RWPE2 (cell line): ENCODE measurements at regions not wholly inside any gene's neighbourhood (a gene's known extent, or its start where the extent isn't known, plus 50 kb on each side); places are given as distances from the start of the nearest gene placed in this dataset.

Source experiments
- ATAC-seq: fragments of 200-7000 bp; cut with Tn5 transposase; 3 replicates; pipeline ENCODE4 v1.9.1; 2021; ENCODE audit warnings: low read depth
- DNase-seq: peaks from one replicate; pipeline ENCODE4 v3.0.0-alpha.2; 2020; ENCODE audit warnings: low spot score
- H3K27ac ChIP-seq: fragments of 450-650 bp; 2 replicates; pipeline ENCODE4 v1.5.1; 2017; ENCODE audit warnings: mild to moderate bottlenecking; ENCODE audit not compliant: poor library complexity, severe bottlenecking
- H3K27me3 ChIP-seq: fragments of 250-450 bp; sonication (Bioruptor Pico); 2 replicates; pipeline ENCODE4 v1.5.1; 2021; ENCODE audit warnings: mild to moderate bottlenecking, moderate library complexity; ENCODE audit not compliant: insufficient read depth, poor library complexity, severe bottlenecking
- H3K36me3 ChIP-seq: fragments of 250-450 bp; sonication (Bioruptor Pico); 2 replicates; pipeline ENCODE4 v1.5.1; 2020; ENCODE audit warnings: low read depth, mild to moderate bottlenecking, moderate library complexity
- H3K4me1 ChIP-seq: fragments of 250-450 bp; sonication (Bioruptor Pico); 2 replicates; pipeline ENCODE4 v1.5.1; 2021; ENCODE audit warnings: mild to moderate bottlenecking, moderate library complexity; ENCODE audit not compliant: insufficient read depth, poor library complexity, severe bottlenecking
- H3K4me3 ChIP-seq: fragments of 250-450 bp; sonication (Bioruptor Pico); 2 replicates; pipeline ENCODE4 v1.5.1; 2021; ENCODE audit warnings: mild to moderate bottlenecking, moderate library complexity; ENCODE audit not compliant: severe bottlenecking
- H3K9me3 ChIP-seq: fragments of 250-450 bp; sonication (Bioruptor Pico); 2 replicates; pipeline ENCODE4 v1.5.1; 2021; ENCODE audit warnings: mild to moderate bottlenecking, moderate library complexity; ENCODE audit not compliant: severe bottlenecking
- TF ChIP-seq, protein P1 (sequence below): fragments of 450-650 bp; IDR thresholded peaks from one replicate; pipeline ENCODE4 v1.5.1; 2017; ENCODE audit warnings: mild to moderate bottlenecking, moderate library complexity; ENCODE audit not compliant: poor library complexity, severe bottlenecking

DNA sequence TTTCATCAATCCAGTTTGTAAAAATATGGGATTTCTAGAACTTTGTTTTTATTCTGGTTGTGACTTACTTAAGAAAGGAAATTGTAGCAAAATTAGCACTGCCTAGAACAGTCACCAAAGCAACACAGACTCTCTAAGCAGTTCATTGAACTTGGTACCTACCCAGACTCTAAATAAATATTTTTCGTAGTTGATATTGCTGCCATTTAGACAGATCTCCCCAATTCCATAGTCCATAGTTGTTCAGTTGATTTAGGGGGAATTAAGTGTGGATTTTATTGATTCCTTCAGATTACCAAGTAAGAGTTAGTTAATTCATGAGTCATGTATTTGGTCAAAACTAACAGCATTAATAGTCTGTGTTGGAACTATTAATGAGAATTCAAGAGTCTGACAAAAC lies 822.5 kb downstream of the DHX35 start:
- TF ChIP-seq, protein P1, sequence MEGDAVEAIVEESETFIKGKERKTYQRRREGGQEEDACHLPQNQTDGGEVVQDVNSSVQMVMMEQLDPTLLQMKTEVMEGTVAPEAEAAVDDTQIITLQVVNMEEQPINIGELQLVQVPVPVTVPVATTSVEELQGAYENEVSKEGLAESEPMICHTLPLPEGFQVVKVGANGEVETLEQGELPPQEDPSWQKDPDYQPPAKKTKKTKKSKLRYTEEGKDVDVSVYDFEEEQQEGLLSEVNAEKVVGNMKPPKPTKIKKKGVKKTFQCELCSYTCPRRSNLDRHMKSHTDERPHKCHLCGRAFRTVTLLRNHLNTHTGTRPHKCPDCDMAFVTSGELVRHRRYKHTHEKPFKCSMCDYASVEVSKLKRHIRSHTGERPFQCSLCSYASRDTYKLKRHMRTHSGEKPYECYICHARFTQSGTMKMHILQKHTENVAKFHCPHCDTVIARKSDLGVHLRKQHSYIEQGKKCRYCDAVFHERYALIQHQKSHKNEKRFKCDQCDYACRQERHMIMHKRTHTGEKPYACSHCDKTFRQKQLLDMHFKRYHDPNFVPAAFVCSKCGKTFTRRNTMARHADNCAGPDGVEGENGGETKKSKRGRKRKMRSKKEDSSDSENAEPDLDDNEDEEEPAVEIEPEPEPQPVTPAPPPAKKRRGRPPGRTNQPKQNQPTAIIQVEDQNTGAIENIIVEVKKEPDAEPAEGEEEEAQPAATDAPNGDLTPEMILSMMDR = no peak
- DNase-seq = no peak
- Histone ChIP-seq H3K4me3 (no peak overlapping the region), H3K36me3 (no peaks in the 10 kb centered on the region), H3K27ac (no peak overlapping the region), H3K27me3 (no peaks in the 10 kb centered on the region), H3K4me1 (no peaks in the 10 kb centered on the region), H3K9me3 (no peaks in the 10 kb centered on the region)
- no peak for ATAC-seq

- no peaks in the 10 kb centered on the region for H3K9me3 ChIP-seq
- no peak for DNase-seq
- no peaks in the 10 kb centered on the region for H3K4me1 ChIP-seq
- H3K27ac ChIP-seq = no peak overlapping the region
- H3K36me3 ChIP-seq = no peaks in the 10 kb centered on the region
- no peak for ATAC-seq
- no peaks in the 10 kb centered on the region for H3K27me3 ChIP-seq
- TF ChIP-seq, protein P1 = peak; percentile 19
- no peak overlapping the region for H3K4me3 ChIP-seq
Observed at GRCh38 chr20:39778847-39779604, 816.9 kb downstream of the DHX35 start.

DNA sequence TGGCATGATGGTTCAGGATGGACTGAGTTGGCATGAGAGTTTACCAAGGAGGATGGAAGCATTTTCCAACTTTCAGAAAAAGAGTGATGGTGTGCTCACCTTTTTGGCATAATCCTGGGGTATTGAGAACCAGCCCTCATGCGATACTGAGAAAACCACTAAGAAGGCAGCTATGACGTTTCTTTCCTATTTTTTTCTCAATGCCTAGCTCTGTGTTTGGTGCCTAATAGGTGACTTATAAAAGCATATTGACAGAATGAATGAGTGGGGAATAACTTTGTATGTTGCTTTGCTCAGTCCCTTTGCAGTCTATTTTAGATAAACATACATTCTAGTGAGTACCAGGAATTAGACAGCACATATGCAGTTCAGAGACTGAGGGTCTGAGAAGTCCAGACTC lies 816.3 kb downstream of the DHX35 start:
- Histone ChIP-seq H3K27me3 (no peaks in the 10 kb centered on the region), H3K4me1 (no peaks in the 10 kb centered on the region), H3K4me3 (no peak overlapping the region), H3K36me3 (no peaks in the 10 kb centered on the region), H3K27ac (no peak overlapping the region), H3K9me3 (no peaks in the 10 kb centered on the region)
- DNase-seq (no peak), ATAC-seq (no peak)
- TF ChIP-seq, protein P1 = no peak

GRCh38 chr20:39777610-39778009 lies 815.5 kb downstream of the DHX35 start:
- DNase-seq (no peak), ATAC-seq (no peak)
- Histone ChIP-seq H3K9me3 (no peaks in the 10 kb centered on the region), H3K27ac (no peak overlapping the region), H3K4me3 (no peak overlapping the region), H3K36me3 (no peaks in the 10 kb centered on the region), H3K27me3 (no peaks in the 10 kb centered on the region), H3K4me1 (no peaks in the 10 kb centered on the region)
- TF ChIP-seq, protein P1 = no peak

DNA sequence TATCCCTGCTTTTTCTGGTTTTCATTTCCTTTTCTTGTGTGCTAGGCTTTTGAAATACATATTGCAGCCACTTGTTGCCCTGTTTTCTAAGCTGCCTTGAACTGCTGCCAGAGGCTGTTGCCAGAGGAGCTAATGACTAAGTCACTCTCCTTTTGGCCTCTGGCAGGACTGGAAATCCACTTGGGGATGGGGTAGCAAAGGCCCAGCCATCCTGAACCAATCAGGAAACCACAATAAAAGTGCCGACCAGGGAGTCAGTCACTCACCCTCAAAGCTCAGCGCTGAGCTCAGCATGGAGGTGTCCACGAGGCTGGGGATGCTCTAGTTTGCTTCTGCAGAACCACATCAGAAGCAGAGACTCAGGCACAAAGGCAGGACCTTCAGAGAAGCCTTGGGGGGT lies 813.0 kb downstream of the DHX35 start:
- Histone ChIP-seq H3K27ac (no peak overlapping the region), H3K4me1 (no peaks in the 10 kb centered on the region), H3K36me3 (no peaks in the 10 kb centered on the region), H3K4me3 (no peak overlapping the region), H3K27me3 (no peaks in the 10 kb centered on the region), H3K9me3 (no peaks in the 10 kb centered on the region)
- TF ChIP-seq, protein P1 = no peak
- no peak for DNase-seq
- ATAC-seq = peak; percentile 61
